Karpas-422 (cell line): ENCODE measurements at regions not wholly inside any gene's neighbourhood (a gene's known extent, or its start where the extent isn't known, plus 50 kb on each side); places are given as distances from the start of the nearest gene placed in this dataset.

Experiments used
- DNase-seq: peaks from one replicate; pipeline ENCODE4 v3.0.0-alpha.2; 2015
- H2AFZ ChIP-seq: fragments of 200-600 bp; sonication (generic); 2 replicates; pipeline ENCODE4 v1.6.1; 2014; ENCODE audit warnings: antibody characterized with exemption, low read length, mixed read lengths
- H3K27ac ChIP-seq: fragments of 200-600 bp; sonication (generic); 2 replicates; pipeline ENCODE4 v1.5.1; 2014; ENCODE audit warnings: mild to moderate bottlenecking, low read length, moderate library complexity
- H3K27me3 ChIP-seq: fragments of 200-600 bp; sonication (generic); 2 replicates; pipeline ENCODE4 v1.6.1; 2014; ENCODE audit warnings: low read length, mixed read lengths
- H3K36me3 ChIP-seq: fragments of 200-600 bp; sonication (generic); 2 replicates; pipeline ENCODE4 v1.6.1; 2014; ENCODE audit warnings: low read length, mixed read lengths; ENCODE audit not compliant: insufficient read depth
- H3K4me1 ChIP-seq: fragments of 200-600 bp; sonication (generic); 2 replicates; pipeline ENCODE4 v1.6.1; 2014; ENCODE audit warnings: mild to moderate bottlenecking, low read length, mixed read lengths
- H3K4me2 ChIP-seq: fragments of 200-600 bp; sonication (generic); 2 replicates; pipeline ENCODE4 v1.6.1; 2014; ENCODE audit warnings: low read length, low read depth, mild to moderate bottlenecking; ENCODE audit not compliant: poor library complexity, severe bottlenecking
- H3K4me3 ChIP-seq: fragments of 200-600 bp; sonication (generic); 2 replicates; pipeline ENCODE4 v1.5.1; 2014; ENCODE audit warnings: mild to moderate bottlenecking, antibody characterized with exemption, low read length, mixed read lengths
- H3K79me2 ChIP-seq: fragments of 200-600 bp; sonication (generic); 2 replicates; pipeline ENCODE4 v1.6.1; 2014; ENCODE audit warnings: mild to moderate bottlenecking, low read length, mixed read lengths
- H3K9ac ChIP-seq: fragments of 200-600 bp; sonication (generic); 2 replicates; pipeline ENCODE4 v1.6.0; 2014; ENCODE audit warnings: low read length
- H3K9me2 ChIP-seq: fragments of 200-600 bp; sonication (generic), shearing (Covaris generic); replicated peaks from 2 replicates; pipeline ENCODE4 v1.6.0; 2014; ENCODE audit warnings: mild to moderate bottlenecking, low read length, moderate library complexity; ENCODE audit not compliant: insufficient read depth
- H3K9me3 ChIP-seq: fragments of 300-700, 200-600 bp; sonication (generic); 2 replicates; pipeline ENCODE4 v1.6.1; 2014; ENCODE audit warnings: low read length, mixed read lengths
- H4K20me1 ChIP-seq: fragments of 200-600 bp; sonication (generic); 2 replicates; pipeline ENCODE4 v1.6.1; 2014; ENCODE audit warnings: mild to moderate bottlenecking, antibody characterized with exemption, low read length, low read depth; ENCODE audit not compliant: insufficient read depth

DNA sequence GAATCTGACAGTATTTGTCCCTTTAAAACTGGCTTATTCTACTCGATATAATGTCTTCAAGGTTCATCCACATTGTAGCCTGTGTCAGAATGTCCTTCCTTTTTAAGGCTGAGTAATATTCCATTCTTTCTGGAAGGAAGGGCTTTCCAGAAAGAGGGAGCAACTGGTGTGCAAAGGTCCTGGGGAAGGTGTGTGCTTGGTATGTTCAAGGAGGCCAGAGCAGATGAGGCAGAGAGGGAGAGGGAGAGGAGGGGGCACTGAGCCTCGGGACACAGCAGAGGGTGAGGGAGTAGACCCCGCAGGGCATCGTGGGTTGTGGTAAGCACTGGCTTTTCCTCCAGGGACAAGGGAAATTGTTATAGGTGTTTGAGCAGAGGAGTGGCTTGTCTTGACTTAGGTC lies 90.9 kb upstream of the NCOR2 start:
- H3K27ac ChIP-seq, result no peak overlapping the region
- H3K4me3 ChIP-seq, result no peak overlapping the region
- no peak overlapping the region for H3K9ac ChIP-seq
- no peaks in the 10 kb centered on the region for H3K27me3 ChIP-seq
- no peaks in the 10 kb centered on the region for H3K4me1 ChIP-seq
- no peaks in the 10 kb centered on the region for H3K9me2 ChIP-seq
- H4K20me1 ChIP-seq, result no peaks in the 10 kb centered on the region
- H3K4me2 ChIP-seq, result no peak overlapping the region
- no peaks in the 10 kb centered on the region for H3K79me2 ChIP-seq
- no peaks in the 10 kb centered on the region for H3K36me3 ChIP-seq
- no peaks in the 10 kb centered on the region for H3K9me3 ChIP-seq
- DNase-seq, result no peak
- no peak overlapping the region for H2AFZ ChIP-seq

DNA sequence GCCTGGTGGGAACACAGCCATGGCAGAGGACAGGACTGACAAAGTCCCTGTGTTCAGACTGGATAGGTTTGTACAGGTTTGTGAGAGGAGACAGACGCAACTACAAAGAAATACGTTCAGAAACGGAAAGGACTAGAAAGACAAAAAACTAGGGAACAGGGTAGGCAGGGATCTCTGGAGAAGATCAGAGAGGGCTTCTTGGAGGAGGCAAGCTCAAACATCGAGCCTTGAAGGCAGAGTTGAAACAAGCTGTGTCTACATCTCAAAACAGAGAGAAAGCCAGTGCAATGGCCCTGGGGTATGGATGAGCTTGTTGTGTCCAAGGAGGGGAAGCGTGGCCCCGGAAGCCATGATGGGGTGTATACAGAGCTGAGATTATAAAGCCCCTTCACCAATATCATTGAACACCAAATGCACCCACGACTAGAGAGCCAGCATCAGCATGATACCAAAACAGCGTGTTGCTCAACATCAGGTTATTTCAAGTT lies 89.6 kb upstream of the NCOR2 start:
- no peak for DNase-seq
- H3K9me3 ChIP-seq, result no peaks in the 10 kb centered on the region
- no peak overlapping the region for H2AFZ ChIP-seq
- no peak overlapping the region for H3K4me3 ChIP-seq
- no peaks in the 10 kb centered on the region for H3K4me1 ChIP-seq
- no peaks in the 10 kb centered on the region for H3K36me3 ChIP-seq
- H3K4me2 ChIP-seq, result no peak overlapping the region
- no peaks in the 10 kb centered on the region for H3K27me3 ChIP-seq
- no peaks in the 10 kb centered on the region for H3K9me2 ChIP-seq
- H3K27ac ChIP-seq, result no peak overlapping the region
- no peaks in the 10 kb centered on the region for H3K79me2 ChIP-seq
- H4K20me1 ChIP-seq, result no peaks in the 10 kb centered on the region
- no peak overlapping the region for H3K9ac ChIP-seq

DNA sequence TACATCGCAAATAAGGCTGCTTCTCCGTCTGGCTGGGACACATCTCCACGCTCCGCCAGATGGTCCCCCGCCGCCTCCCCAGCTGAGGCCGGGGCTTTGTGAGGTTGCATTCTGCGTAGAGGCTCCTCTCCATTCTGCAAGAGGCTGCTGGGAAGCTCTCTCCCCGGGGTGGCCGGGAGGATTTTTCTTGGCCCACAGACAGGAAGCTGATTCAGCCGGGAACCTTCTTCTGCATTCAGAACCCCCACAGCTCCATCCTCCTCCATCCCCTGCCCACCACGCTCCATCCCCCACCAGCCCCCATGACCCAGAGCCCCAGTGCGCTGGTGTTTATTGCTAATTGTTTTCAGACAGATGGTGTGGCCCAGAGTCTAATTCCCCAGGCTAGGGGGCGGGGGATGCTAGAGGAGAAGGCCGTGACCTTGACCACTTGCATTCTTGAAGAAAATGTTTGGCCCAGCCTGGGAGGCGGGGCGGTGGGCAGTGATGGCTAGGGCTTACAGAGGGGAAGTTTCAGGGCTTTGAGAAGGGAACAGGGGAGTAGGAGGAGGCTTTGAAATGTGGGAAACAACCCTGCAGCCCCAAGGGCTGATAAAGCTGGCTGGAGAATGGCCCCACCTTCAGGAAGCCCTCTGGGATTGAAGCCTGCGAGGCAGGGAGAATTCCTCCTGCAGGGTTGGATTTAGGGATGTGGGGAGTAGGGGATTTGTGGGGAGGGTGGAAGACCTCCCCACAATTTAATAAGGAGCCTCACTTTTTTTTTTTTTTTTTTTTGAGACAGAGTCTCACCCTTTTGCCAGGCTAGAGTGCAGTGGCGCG lies 88.5 kb upstream of the NCOR2 start:
- Histone ChIP-seq H4K20me1 (no peaks in the 10 kb centered on the region), H3K9me3 (no peaks in the 10 kb centered on the region), H2AFZ (no peak overlapping the region), H3K27me3 (no peaks in the 10 kb centered on the region), H3K4me1 (no peaks in the 10 kb centered on the region), H3K36me3 (no peaks in the 10 kb centered on the region), H3K9me2 (no peaks in the 10 kb centered on the region), H3K79me2 (no peaks in the 10 kb centered on the region), H3K27ac (no peak overlapping the region), H3K9ac (no peak overlapping the region), H3K4me3 (no peak overlapping the region), H3K4me2 (no peak overlapping the region)
- no peak for DNase-seq

DNA sequence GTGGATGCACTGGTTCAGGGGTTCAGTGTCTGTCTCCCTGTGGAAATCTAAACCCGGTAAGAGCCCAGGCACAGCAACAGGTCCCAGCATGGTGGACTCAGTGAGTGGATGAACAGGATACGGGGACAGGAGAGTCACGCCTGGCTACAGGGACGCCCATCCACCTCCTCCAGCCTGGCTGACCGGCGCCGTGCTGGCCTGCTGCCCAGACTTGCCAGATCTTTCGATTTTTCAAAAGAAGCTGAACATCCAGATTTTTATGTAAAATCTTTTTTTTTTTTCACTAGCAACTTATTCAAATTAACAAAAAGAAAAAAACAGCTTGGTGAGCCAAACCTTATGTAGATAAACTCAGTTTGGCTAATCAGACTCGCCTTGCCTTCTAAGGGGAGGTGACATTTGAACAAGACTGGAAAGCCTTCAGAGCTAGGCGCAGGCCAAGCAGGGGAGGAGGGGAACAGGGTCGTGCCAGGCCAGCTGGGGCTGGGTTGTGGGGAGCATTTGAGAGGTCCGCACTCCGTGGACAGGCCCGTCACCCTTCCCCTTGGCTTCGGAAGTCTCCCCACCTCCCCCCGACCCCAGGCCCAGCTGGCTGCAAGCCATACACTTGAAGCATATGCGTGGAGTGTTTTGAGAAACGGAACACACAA lies 87.8 kb upstream of the NCOR2 start:
- Histone ChIP-seq H3K4me3 (no peak overlapping the region), H4K20me1 (no peaks in the 10 kb centered on the region), H3K4me1 (no peaks in the 10 kb centered on the region), H3K27ac (no peak overlapping the region), H3K9ac (no peak overlapping the region), H3K4me2 (no peak overlapping the region), H3K36me3 (no peaks in the 10 kb centered on the region), H3K9me3 (no peaks in the 10 kb centered on the region), H2AFZ (no peak overlapping the region), H3K79me2 (no peaks in the 10 kb centered on the region), H3K27me3 (no peaks in the 10 kb centered on the region), H3K9me2 (no peaks in the 10 kb centered on the region)
- no peak for DNase-seq

DNA sequence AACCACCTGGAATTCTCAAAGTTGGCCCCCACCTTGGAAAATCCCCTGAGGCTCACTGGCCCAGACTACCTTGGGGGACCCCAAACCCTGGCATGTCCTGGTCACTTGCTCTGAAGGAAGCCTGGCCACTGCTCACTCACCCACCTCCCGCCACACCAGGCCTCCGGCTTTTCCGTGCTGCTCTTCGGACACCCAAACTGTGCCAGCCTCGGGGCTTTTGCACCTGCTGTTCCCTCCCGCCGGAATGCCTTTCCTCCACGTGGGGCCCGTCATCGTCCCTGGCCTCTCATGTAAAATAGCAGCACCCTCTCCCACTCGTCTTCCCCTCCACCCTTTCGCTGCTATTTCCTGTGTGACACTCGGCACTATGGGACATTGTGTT lies 87.2 kb upstream of the NCOR2 start:
- Histone ChIP-seq H3K27me3 (no peaks in the 10 kb centered on the region), H3K9ac (no peak overlapping the region), H3K4me1 (no peaks in the 10 kb centered on the region), H3K4me2 (no peak overlapping the region), H3K27ac (no peak overlapping the region), H3K36me3 (no peaks in the 10 kb centered on the region), H3K9me3 (no peaks in the 10 kb centered on the region), H3K9me2 (no peaks in the 10 kb centered on the region), H2AFZ (no peak overlapping the region), H4K20me1 (no peaks in the 10 kb centered on the region), H3K79me2 (no peaks in the 10 kb centered on the region), H3K4me3 (no peak overlapping the region)
- no peak for DNase-seq

DNA sequence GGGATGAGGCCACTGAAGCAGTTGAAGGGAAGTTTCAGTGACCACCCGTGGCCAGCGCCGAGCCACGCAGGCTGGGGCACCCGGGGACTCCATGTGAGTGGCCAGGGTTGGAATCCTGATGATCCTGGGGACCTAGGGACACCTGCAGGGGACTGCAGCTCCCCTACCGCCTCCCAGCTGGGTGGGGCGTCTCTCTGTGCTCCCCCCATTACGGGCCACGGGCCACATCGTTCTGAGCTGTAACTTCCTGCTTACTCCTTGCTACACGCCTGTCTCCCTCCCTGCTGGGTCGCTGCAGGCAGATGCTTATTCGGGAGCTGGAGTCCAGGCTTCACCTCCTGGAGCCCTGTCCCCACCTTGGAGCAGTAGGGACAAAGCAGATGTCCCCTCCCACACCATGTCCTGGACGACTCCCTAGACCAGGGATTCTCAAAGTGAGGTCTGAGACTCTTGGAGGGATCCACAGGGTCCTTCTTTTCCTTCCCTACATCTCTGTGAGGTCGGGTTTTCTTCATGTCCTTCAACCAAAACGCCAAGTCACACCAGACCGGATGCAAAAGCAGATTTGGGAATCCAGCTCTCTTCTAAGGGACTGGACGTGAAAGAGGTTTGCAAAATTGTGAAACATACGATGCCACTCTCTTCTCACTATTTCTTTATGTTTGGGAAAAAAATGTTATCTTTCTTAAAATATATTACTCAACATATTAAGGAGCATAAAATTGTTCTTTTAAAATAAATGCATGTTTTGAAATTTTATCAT lies 85.9 kb upstream of the NCOR2 start:
- Histone ChIP-seq H3K9ac (no peak overlapping the region), H3K4me2 (no peak overlapping the region), H3K36me3 (peaks cover 4% of the 10 kb centered on the region; the same call in 1 of the 2 replicates), H2AFZ (no peak overlapping the region), H3K79me2 (no peaks in the 10 kb centered on the region), H3K27ac (no peak overlapping the region), H3K27me3 (no peaks in the 10 kb centered on the region; the same call in 1 of the 2 replicates), H4K20me1 (no peaks in the 10 kb centered on the region), H3K4me1 (no peaks in the 10 kb centered on the region), H3K9me3 (no peaks in the 10 kb centered on the region; the same call in 1 of the 2 replicates), H3K4me3 (no peak overlapping the region), H3K9me2 (no peaks in the 10 kb centered on the region)
- DNase-seq, result no peak

DNA sequence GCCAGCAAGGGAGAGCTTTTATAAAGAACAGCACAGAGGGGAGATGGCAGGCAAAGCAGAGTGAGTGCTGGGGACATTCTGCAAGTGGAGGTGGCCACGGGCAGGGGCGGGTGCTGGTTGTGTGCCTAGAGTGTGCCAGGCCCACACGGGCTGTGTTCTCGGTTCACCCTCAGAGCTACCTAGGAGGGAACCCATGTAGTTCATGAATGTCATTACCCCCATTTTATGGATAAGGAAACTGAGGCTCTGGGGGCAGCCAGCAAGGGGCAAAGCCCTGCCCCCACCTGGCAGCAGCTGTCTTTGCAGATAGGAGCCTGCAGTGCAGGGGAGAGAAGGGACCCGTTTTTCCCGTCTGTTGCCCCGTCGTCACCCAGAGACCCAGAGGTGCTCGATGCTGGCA lies 85.2 kb upstream of the NCOR2 start:
- Histone ChIP-seq H3K4me2 (no peak overlapping the region), H4K20me1 (no peaks in the 10 kb centered on the region), H2AFZ (no peak overlapping the region), H3K9me2 (no peaks in the 10 kb centered on the region), H3K4me1 (no peaks in the 10 kb centered on the region), H3K79me2 (no peaks in the 10 kb centered on the region), H3K27me3 (no peaks in the 10 kb centered on the region; the same call in 1 of the 2 replicates), H3K9ac (no peak overlapping the region), H3K9me3 (no peaks in the 10 kb centered on the region; the same call in 1 of the 2 replicates), H3K4me3 (no peak overlapping the region), H3K36me3 (peaks cover 4% of the 10 kb centered on the region; the same call in 1 of the 2 replicates), H3K27ac (no peak overlapping the region)
- no peak for DNase-seq
